Erythroblast (primary cell): ENCODE measurements at regions not wholly inside any gene's neighbourhood (a gene's known extent, or its start where the extent isn't known, plus 50 kb on each side); places are given as distances from the start of the nearest gene placed in this dataset.
A peak's percentile ranks its signal among the peaks of the same experiment; 100 is the strongest.

Source experiments
- DNase-seq, 2 experiments: peaks; one replicate each; lab custom pipeline; 2025; lab: John Stamatoyannopoulos, UW
- GATA1 ChIP-seq: IDR thresholded peaks from 2 replicates; pipeline ENCODE4 v1.6.1; 2011; ENCODE audit warnings: low read depth, mild to moderate bottlenecking, control low read depth, low read length, moderate library complexity
- POLR2A ChIP-seq: IDR thresholded peaks from 2 replicates; pipeline ENCODE4 v1.6.1; 2011; ENCODE audit warnings: mild to moderate bottlenecking, low read length

- no peak for DNase-seq
- no peak for TF ChIP-seq POLR2A
These were observed 159.2 kb downstream of the ZNF608 start for GRCh38 chr5:124587280-124587679.

DNA sequence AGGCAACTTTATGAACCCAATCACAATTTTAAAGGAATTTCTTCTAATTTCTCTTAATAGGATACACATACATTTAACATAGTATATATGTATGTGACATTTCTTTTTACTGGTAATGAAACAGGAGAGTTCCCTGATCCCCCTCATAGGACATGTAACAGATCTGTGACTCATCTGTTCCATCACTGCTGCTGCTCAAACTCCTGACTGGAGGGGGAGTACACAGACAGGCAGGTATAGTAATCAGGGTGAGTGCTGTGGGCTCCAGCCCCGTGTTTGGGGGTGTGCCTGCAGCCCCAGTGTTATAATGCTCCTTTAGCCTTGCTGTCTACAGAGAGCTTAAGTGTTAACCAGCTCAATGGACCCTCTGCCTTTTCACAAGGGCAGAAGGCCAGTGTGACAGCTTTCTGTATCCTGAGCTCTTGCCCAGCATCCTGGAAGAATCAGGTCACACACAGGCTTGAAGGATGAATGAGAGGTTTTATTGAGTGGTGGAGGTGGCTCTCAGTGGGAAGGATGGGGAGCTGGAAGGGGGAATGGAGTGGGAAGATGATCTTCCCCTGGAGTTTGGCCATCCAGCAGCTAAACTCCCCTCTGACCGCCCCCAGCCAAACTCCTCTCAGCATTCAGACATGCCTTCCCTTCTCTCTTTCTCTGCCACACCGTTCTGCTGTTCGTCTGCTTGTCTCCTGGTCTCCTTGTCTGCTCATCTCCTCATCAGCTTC is 161.3 kb downstream of the ZNF608 start:
- DNase-seq, result no peak
- TF ChIP-seq POLR2A (no peak), GATA1 (no peak)

DNA sequence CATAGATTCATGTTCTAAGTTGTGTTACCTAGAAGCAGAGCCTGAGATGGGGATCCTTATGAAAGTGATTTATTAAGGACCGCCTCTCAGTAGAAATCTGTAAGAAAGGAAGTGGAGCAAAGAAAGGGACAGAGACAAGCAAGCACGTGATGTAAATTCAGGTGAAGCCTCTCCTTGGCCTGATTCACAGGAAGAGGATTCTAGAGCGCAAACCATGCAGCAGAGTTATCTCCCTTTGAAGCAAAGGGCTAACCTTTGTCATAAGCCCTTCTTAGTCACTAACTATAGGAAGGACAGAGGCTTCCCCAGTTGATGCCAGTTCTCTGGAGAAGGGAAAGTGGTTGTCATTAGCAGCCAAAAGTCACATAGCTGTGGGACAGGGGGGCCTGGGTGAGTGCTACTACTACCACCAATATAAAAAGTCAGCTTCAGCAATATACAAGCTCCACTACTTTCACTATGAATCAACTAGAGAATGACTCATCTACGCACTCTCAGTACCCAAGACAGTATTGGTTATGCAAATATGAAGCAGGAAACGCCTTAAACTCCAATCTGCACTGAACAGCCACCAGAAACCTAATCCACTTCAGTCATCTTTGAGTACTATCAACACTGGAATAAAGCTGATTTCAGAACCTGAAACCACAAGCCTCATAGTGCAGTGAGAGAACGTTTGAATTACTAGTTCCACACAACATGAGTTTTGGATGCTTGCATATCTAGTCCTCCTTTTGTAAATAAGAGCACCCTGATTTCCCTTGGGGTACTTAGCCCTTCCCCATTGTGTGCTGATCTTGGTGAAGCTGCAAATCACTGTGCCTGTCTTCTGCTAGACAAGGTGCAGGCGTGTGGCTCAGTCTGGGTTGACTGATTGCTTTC is 162.7 kb downstream of the ZNF608 start:
- TF ChIP-seq GATA1 (no peak), POLR2A (no peak)
- peak in 1 of 2 experiments; percentile 19 for DNase-seq

DNA sequence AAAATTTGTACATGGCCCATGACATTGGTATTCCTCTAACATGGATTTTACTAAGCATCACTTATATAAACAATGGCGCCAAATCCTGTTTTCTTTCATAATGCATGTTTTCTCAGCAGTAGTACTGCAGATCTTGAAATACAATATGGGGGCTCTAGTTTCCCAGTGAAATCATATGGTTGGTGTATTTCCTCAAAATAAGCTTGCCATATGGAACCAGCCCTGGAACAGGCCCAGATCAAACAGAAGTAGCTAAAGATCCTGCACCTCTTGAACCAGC is 163.9 kb downstream of the ZNF608 start:
- DNase-seq, result no peak
- TF ChIP-seq GATA1 (no peak), POLR2A (no peak)

GRCh38 chr5:124581738-124582560 is 164.5 kb downstream of the ZNF608 start:
- DNase-seq, result no peak
- TF ChIP-seq GATA1 (no peak), POLR2A (no peak)

DNA sequence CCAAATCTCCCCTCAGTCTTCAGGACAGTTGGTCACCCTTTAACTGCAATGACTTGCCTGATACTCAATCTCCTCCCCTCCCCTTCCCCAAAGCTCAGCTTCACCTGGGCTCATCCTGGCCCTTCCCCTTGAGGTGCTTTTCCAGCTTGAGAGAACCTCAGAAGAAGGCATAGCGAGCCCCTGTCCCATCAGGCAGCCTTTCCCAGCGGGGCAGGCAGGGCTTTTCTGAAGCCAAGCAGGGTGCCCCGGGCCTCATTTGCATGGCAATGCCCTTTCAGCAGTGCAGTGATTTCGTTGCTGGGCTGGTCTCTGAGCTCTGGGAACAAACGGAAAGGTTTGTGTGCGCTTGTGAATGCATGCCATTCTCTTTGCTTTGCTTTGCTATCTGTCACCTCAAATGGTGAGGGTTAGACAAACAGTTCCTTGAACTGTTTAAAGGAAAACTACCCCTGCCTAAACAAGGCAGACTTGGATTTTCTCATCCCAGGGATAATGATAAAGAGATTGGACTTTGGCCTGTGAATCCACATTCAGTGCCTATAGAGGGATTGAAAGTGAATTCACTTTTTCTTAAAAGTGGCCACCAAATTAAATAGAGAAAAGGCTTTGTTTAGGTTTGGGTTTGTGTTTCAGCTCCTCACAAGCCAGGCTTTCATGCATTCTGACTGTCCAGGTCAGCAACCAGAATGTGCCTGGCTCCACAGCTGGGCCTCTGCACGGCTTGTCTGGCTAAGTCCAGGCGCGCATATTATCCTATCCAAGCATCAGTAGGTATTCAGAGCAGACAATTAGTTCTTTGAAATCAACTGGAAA is 165.3 kb downstream of the ZNF608 start:
- TF ChIP-seq POLR2A (no peak), GATA1 (no peak)

GRCh38 chr5:124580512-124580911 is 165.9 kb downstream of the ZNF608 start:
- TF ChIP-seq GATA1, result no peak
- TF ChIP-seq POLR2A, result no peak
- DNase-seq, result no peak

More for the DNA sequence above, 165.3 kb downstream of the ZNF608 start:
- no peak for DNase-seq

DNA sequence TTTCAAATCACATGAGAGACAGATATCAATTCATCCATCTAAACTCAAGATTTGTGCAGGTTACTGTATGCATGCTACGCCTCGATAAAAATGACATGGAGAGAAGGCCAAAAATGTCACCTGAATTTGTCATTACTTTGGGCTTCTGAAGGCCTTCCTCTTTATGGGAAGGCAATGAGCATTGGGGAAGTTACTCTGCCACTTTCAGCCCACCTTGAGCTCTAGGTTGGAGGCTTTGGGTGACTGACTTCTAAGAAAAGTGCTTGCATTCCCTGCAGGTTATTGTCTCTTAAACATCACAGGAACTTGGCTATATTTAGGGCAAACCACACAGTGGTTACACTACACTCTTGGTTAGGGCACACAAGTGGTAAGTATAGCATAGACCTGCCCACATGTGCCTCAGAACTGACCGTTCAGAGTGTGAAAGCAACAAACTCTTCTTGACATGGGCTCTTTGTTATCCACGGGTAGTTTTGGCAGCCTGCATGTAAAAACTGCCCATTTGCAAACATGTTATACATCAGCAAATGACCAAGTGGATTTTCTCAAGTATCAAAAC is 169.5 kb downstream of the ZNF608 start:
- TF ChIP-seq GATA1 (no peak), POLR2A (no peak)
- DNase-seq, result no peak

- TF ChIP-seq GATA1 (no peak), POLR2A (no peak)
- DNase-seq, result no peak
These were observed 170.7 kb downstream of the ZNF608 start for GRCh38 chr5:124575725-124576124.

- TF ChIP-seq POLR2A, result no peak
- TF ChIP-seq GATA1, result no peak
- DNase-seq, result no peak
These were observed 171.7 kb downstream of the ZNF608 start for GRCh38 chr5:124574521-124575436.

GRCh38 chr5:124572971-124573370 is 173.5 kb downstream of the ZNF608 start:
- no peak for TF ChIP-seq GATA1
- TF ChIP-seq POLR2A, result no peak
- no peak for DNase-seq

DNA sequence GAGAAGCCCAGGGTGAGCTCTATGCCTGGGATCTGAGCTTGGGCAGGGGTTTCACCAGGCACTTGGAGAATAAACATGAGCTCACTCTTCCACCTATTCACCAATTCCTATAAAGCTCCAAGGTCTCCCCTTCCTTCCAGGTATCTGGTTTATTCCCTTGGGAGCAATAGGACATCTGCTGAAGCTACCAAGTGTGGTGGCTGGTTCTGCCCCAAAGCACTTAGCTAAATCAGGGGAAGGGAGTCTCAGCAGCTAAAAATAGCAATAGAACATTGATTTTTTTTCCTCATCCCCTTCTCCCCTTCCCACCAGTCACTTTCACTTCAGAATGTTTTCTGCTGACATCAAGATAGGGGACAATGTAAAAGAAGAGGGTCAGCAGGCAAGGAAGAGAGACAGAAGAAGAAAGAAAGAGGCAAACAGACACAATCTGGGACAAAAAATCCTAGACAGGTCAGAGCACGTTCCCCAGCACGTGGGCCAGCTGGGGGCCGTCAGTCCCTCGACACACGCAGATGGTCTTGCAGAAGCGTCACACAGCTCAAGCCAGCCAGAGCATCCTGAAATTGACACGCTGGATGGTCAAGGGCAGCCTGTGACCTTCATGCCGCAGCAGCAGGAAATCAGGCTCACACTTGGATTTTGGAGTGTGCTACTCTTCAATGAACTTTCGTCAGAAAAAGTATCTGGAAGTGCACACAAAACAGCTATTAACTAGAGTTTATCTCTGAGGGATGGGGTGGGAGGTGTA is 176.0 kb downstream of the ZNF608 start:
- no peak for DNase-seq
- TF ChIP-seq POLR2A (no peak), GATA1 (no peak)
